VCaP (cell line): ENCODE measurements at regions not wholly inside any gene's neighbourhood (a gene's known extent, or its start where the extent isn't known, plus 50 kb on each side); places are given as distances from the start of the nearest gene placed in this dataset.

Experiments used
- H3K27ac ChIP-seq: fragments of 450-650 bp; 2 replicates; pipeline ENCODE4 v1.5.1; 2017
- CTCF ChIP-seq: fragments of 450-650 bp; conservative IDR thresholded peaks from 2 replicates; pipeline ENCODE4 v1.5.1; 2017; ENCODE audit warnings: mild to moderate bottlenecking, moderate library complexity

GRCh38 chr2:189258616-189259365 is 79.2 kb upstream of the COL5A2 start:
- TF ChIP-seq CTCF: no peak
- no peak overlapping the region for H3K27ac ChIP-seq

GRCh38 chr2:189260361-189260814 is 80.8 kb upstream of the COL5A2 start:
- no peak for TF ChIP-seq CTCF
- H3K27ac ChIP-seq: no peak overlapping the region

GRCh38 chr2:189261431-189261841 is 81.9 kb upstream of the COL5A2 start:
- no peak for TF ChIP-seq CTCF
- no peak overlapping the region for H3K27ac ChIP-seq

- H3K27ac ChIP-seq: no peak overlapping the region
- TF ChIP-seq CTCF: no peak
Measured at GRCh38 chr2:189261916-189262315, 82.4 kb upstream of the COL5A2 start.

GRCh38 chr2:189265696-189266320 is 86.2 kb upstream of the COL5A2 start:
- TF ChIP-seq CTCF: no peak

GRCh38 chr2:189267491-189267890 is 87.9 kb upstream of the COL5A2 start:
- H3K27ac ChIP-seq: no peak overlapping the region
- TF ChIP-seq CTCF: no peak

More at GRCh38 chr2:189265696-189266320, 86.2 kb upstream of the COL5A2 start:
- no peak overlapping the region for H3K27ac ChIP-seq

- H3K27ac ChIP-seq: no peak overlapping the region
- TF ChIP-seq CTCF: no peak
Measured at GRCh38 chr2:189267925-189268579, 88.5 kb upstream of the COL5A2 start.
